AG04449 (cell line): ENCODE measurements at regions not wholly inside any gene's neighbourhood (a gene's known extent, or its start where the extent isn't known, plus 50 kb on each side); places are given as distances from the start of the nearest gene placed in this dataset.

Experiments used
- CTCF ChIA-PET: fragments of 350-600 bp; formaldehyde crosslinking; extraction: SDS; loops from one replicate; lab custom pipeline; 2021; ENCODE audit warnings: antibody characterized with exemption; lab: Yijun Ruan, JAX
- POLR2A ChIA-PET: fragments of 400-600, 350-600 bp; formaldehyde crosslinking; extraction: SDS; loops from one replicate; lab custom pipeline; 2020; ENCODE audit warnings: antibody characterized with exemption, inconsistent platforms; lab: Yijun Ruan, JAX
- DNase-seq: peaks from one replicate; pipeline ENCODE4 v3.0.0-alpha.2; 2010; ENCODE audit warnings: low read depth, low spot score
- H3K4me3 ChIP-seq: 2 replicates; pipeline ENCODE4 v1.5.1; 2011; ENCODE audit warnings: low read depth, mild to moderate bottlenecking, control low read depth, low read length
- TF ChIP-seq, protein P1 (sequence below): IDR thresholded peaks from one replicate; pipeline ENCODE4 v1.5.1; 2011; ENCODE audit warnings: mild to moderate bottlenecking, moderate library complexity, low read length, control low read depth, inconsistent platforms; ENCODE audit not compliant: insufficient read depth; ENCODE audit errors: missing control alignments

DNA sequence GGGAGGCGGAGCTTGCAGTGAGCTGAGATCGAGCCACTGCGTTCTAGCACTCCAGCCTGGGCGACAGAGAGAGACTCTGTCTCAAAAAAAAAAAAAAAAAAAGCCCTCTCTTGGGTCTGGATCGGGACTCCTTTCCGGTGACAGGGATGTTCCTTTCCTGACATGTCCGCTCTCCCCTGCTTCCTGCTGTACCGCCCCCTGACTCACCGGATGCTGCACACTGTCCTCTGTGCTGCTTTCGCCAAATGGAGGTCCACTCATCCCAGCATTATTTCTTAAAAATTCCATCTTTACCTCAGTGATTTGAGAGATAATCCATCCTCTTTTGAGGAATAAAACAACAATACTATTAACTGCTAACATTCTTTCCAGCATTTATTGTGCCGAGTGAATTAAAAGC, 113.8 kb upstream of the EEPD1 start:
- no peak overlapping the region for H3K4me3 ChIP-seq
- TF ChIP-seq, protein P1, sequence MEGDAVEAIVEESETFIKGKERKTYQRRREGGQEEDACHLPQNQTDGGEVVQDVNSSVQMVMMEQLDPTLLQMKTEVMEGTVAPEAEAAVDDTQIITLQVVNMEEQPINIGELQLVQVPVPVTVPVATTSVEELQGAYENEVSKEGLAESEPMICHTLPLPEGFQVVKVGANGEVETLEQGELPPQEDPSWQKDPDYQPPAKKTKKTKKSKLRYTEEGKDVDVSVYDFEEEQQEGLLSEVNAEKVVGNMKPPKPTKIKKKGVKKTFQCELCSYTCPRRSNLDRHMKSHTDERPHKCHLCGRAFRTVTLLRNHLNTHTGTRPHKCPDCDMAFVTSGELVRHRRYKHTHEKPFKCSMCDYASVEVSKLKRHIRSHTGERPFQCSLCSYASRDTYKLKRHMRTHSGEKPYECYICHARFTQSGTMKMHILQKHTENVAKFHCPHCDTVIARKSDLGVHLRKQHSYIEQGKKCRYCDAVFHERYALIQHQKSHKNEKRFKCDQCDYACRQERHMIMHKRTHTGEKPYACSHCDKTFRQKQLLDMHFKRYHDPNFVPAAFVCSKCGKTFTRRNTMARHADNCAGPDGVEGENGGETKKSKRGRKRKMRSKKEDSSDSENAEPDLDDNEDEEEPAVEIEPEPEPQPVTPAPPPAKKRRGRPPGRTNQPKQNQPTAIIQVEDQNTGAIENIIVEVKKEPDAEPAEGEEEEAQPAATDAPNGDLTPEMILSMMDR, result no peak
- ChIA-PET POLR2A (no interaction called here), CTCF (interaction anchor here (2.2 to 2.8 kb wide), 2 partner anchors 9 to 252 kb away, joined by 6 to 7 read pairs; no protein-coding TSS in a partner anchor)
- DNase-seq, result no peak

DNA sequence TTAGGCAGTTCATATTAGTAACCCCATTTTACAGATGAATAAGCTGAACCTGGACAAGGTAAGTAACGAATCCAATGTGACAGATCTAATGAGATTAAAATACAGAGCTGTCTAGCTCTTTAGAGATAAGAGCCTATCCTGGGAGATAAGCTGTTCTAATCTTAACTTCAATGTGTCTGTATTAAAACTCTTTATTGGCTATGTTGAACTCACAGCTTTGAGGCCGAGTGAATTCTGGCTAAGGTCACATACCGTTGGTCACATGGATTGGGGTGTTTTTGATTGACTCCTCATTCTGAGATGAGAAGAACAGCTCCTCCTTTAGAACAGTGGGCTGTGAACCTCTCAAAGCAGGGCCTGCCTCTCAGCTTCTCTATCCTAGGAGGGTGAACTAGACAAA, 113.4 kb upstream of the EEPD1 start:
- no peak overlapping the region for H3K4me3 ChIP-seq
- ChIA-PET CTCF (interaction anchor here (0.7 to 2.8 kb wide), 3 partner anchors 8 to 252 kb away, joined by 3 to 7 read pairs (median 6); no protein-coding TSS in a partner anchor), POLR2A (no interaction called here)
- DNase-seq, result no peak
- TF ChIP-seq, protein P1, result no peak

DNA sequence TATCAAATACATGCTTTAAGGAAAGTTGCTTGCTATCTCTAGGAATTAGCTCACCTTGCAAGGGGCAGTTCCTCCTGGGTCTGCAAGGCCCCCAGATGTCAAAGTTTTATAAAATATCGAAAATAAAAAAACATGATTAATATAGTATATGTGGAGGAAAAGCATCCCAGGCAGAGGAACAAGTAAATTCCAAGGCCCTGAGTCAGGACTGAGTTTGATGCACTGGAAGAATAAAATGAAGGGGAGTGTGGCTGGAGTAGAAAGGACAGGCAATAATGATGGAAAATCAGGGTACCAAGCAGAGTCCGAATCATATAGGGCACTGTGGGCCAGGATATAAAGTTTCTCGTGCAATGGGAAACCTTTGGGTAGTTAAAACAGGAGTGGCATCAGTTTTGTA, 112.4 kb upstream of the EEPD1 start:
- H3K4me3 ChIP-seq, result no peak overlapping the region
- CTCF ChIA-PET, result interaction anchor here (2.2 to 2.8 kb wide), 2 partner anchors 11 to 251 kb away, joined by 6 to 7 read pairs; no protein-coding TSS in a partner anchor
- POLR2A ChIA-PET, result no interaction called here
- TF ChIP-seq, protein P1, result no peak
- DNase-seq, result no peak

GRCh38 chr7:36044101-36044892, 108.8 kb upstream of the EEPD1 start:
- no peak for DNase-seq
- TF ChIP-seq, protein P1, result no peak
- POLR2A ChIA-PET, result no interaction called here
- no peak overlapping the region for H3K4me3 ChIP-seq
- CTCF ChIA-PET, result interaction anchor here (1.2 to 1.3 kb wide), 2 partner anchors 9 to 10 kb away, joined by 3 to 4 read pairs; no protein-coding TSS in a partner anchor

DNA sequence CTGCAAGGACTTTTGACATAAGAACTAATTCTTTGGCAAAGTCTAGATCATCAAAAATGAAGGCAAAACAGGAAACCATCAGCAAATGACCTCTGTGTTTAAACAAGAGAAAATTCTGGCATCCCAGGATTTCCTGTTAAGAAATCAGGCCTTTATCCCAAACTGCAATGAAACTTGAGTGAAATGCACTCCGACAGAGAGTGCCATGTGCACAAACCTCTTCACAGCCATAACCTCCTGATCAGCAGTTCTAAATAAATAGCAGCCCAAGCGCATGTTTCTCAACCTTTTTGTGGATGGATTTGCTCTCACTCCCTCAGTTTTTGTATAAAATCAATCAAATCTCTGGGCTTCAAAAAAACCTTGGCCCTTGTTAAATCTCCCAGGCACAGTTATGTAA, 107.7 kb upstream of the EEPD1 start:
- no peak for DNase-seq
- no peak overlapping the region for H3K4me3 ChIP-seq
- ChIA-PET POLR2A (no interaction called here), CTCF (interaction anchor here (1.2 to 1.3 kb wide), 2 partner anchors 9 to 10 kb away, joined by 3 to 4 read pairs; no protein-coding TSS in a partner anchor)
- TF ChIP-seq, protein P1, result no peak

- POLR2A ChIA-PET, result no interaction called here
- TF ChIP-seq, protein P1, result no peak
- CTCF ChIA-PET, result no interaction called here
- no peak overlapping the region for H3K4me3 ChIP-seq
- no peak for DNase-seq
These were observed 107.2 kb upstream of the EEPD1 start for GRCh38 chr7:36045830-36046341.
